ENCODE measurements at regions not wholly inside any gene's neighbourhood (a gene's known extent, or its start where the extent isn't known, plus 50 kb on each side); places are given as distances from the start of the nearest gene placed in this dataset.
A peak's percentile ranks its signal among the peaks of the same experiment; 100 is the strongest.

DNA sequence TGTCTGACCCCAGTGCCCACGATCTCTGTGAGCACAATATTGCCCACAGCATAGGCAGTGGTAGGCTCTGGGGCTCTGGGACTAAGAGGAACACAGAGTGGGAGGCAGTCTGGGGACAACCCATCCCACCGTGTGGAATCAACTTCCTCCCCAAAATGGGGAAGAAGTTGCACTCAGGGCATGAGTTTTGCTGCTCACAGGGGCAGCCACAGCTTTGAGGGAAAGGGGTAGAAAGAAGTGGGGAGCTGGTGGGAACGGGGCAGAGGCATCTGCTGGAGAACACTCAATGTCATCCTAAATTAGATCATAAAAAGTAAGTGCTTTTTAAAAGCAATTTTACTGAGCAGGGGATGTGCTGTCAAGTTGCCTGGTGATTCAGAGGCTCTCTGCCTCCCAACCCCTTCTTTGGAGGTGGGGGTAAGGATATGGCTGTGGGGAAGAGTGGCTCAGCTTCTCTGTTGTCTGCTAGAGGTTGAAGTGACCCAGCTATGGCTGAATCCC lies 233.8 kb upstream of the NCAM1 start:
- peak; percentile 41 to 70 for DNase-seq
- TF ChIP-seq POLR2A (IDR thresholded peaks at IDR 0.05) (no peak), CTCF (IDR thresholded peaks at IDR 0.05) (no peak)
- H3K27me3 ChIP-seq = no peaks in the 10 kb centered on the region
- peaks cover 0 to 5% of the 10 kb centered on the region in 2 donors for H3K4me1 ChIP-seq
- no peak overlapping the region for H3K4me3 ChIP-seq
- H3K36me3 ChIP-seq = no peaks in the 10 kb centered on the region
- intact Hi-C loops (cut with DNase I; ENCODE audit: low total_unique reads) = no loop called here
- no peak overlapping the region for H3K27ac ChIP-seq
- H3K9me3 ChIP-seq = no peaks in the 10 kb centered on the region

- Histone ChIP-seq H3K4me3 (no peak overlapping the region), H3K27me3 (no peaks in the 10 kb centered on the region), H3K4me1 (peaks cover 0 to 5% of the 10 kb centered on the region in 2 donors), H3K9me3 (no peaks in the 10 kb centered on the region), H3K27ac (no peak overlapping the region), H3K36me3 (no peaks in the 10 kb centered on the region)
- TF ChIP-seq POLR2A (IDR thresholded peaks at IDR 0.05) (no peak), CTCF (IDR thresholded peaks at IDR 0.05) (no peak)
- no peak for DNase-seq
- intact Hi-C loops (cut with DNase I; ENCODE audit: low total_unique reads) = no loop called here
Observed at GRCh38 chr11:112728288-112728687, 232.9 kb upstream of the NCAM1 start.

- no peak for DNase-seq
- H3K4me1 ChIP-seq = peaks cover 0 to 5% of the 10 kb centered on the region in 2 donors
- H3K36me3 ChIP-seq = no peaks in the 10 kb centered on the region
- H3K4me3 ChIP-seq = no peak overlapping the region
- intact Hi-C loops (cut with DNase I; ENCODE audit: low total_unique reads) = no loop called here
- no peak for TF ChIP-seq CTCF (IDR thresholded peaks at IDR 0.05)
- no peak for TF ChIP-seq POLR2A (IDR thresholded peaks at IDR 0.05)
- H3K27me3 ChIP-seq = no peaks in the 10 kb centered on the region
- no peak overlapping the region for H3K27ac ChIP-seq
- H3K9me3 ChIP-seq = no peaks in the 10 kb centered on the region
Observed at GRCh38 chr11:112728716-112729115, 232.5 kb upstream of the NCAM1 start.

GRCh38 chr11:112730591-112730990 lies 230.6 kb upstream of the NCAM1 start:
- no peak overlapping the region for H3K27ac ChIP-seq
- H3K9me3 ChIP-seq = no peaks in the 10 kb centered on the region
- intact Hi-C loops (cut with DNase I; ENCODE audit: low total_unique reads) = no loop called here
- H3K36me3 ChIP-seq = no peaks in the 10 kb centered on the region
- H3K4me1 ChIP-seq = peaks cover 0 to 5% of the 10 kb centered on the region in 2 donors
- no peaks in the 10 kb centered on the region for H3K27me3 ChIP-seq
- no peak overlapping the region for H3K4me3 ChIP-seq
- no peak for TF ChIP-seq CTCF (IDR thresholded peaks at IDR 0.05)
- no peak for TF ChIP-seq POLR2A (IDR thresholded peaks at IDR 0.05)
- DNase-seq = no peak

GRCh38 chr11:112731538-112731937 lies 229.7 kb upstream of the NCAM1 start:
- DNase-seq = no peak
- H3K36me3 ChIP-seq = no peaks in the 10 kb centered on the region
- peaks cover 0 to 5% of the 10 kb centered on the region in 2 donors for H3K4me1 ChIP-seq
- no peaks in the 10 kb centered on the region for H3K9me3 ChIP-seq
- H3K4me3 ChIP-seq = no peak overlapping the region
- no peak overlapping the region for H3K27ac ChIP-seq
- TF ChIP-seq CTCF (IDR thresholded peaks at IDR 0.05) (no peak), POLR2A (IDR thresholded peaks at IDR 0.05) (no peak)
- H3K27me3 ChIP-seq = no peaks in the 10 kb centered on the region
- intact Hi-C loops (cut with DNase I; ENCODE audit: low total_unique reads) = no loop called here
